ENCODE measurements at regions not wholly inside any gene's neighbourhood (a gene's known extent, or its start where the extent isn't known, plus 50 kb on each side); places are given as distances from the start of the nearest gene placed in this dataset.
"Not testable (repeated sequence)": the region's sequence is repeated elsewhere in the genome, so short reads cannot be mapped to it uniquely, and the experiment has no call there.

GRCh38 chr3:14057701-14058100 is 67.0 kb downstream of the CHCHD4 start:
- peaks cover 3% of the 10 kb centered on the region for H3K4me1 Mint-ChIP-seq
- H3K36me3 Mint-ChIP-seq = no peaks in the 10 kb centered on the region
- peaks cover 4% of the 10 kb centered on the region for H3K9me3 Mint-ChIP-seq
- no peak overlapping the region for H3K4me3 Mint-ChIP-seq
- peaks cover 9% of the 10 kb centered on the region for H3K27me3 Mint-ChIP-seq
- ATAC-seq (ENCODE audit: low read depth) = no peak
- no peak overlapping the region for H3K27ac Mint-ChIP-seq
- no peak for DNase-seq
- POLR2A ChIA-PET = no interaction called here

- H3K36me3 Mint-ChIP-seq = no peaks in the 10 kb centered on the region
- no peaks in the 10 kb centered on the region for H3K9me3 Mint-ChIP-seq
- DNase-seq = no peak
- peaks cover 7% of the 10 kb centered on the region for H3K27me3 Mint-ChIP-seq
- no peak for ATAC-seq (ENCODE audit: low read depth)
- H3K4me1 Mint-ChIP-seq = no peaks in the 10 kb centered on the region
- H3K4me3 Mint-ChIP-seq = no peak overlapping the region
- H3K27ac Mint-ChIP-seq = no peak overlapping the region
- POLR2A ChIA-PET = no interaction called here
Measured at GRCh38 chr3:14047841-14048240, 76.8 kb downstream of the CHCHD4 start.

- DNase-seq (no peak), ATAC-seq (ENCODE audit: low read depth) (no peak)
- Mint-ChIP-seq H3K4me1 (no peaks in the 10 kb centered on the region), H3K27me3 (peaks cover 10% of the 10 kb centered on the region), H3K27ac (no peak overlapping the region), H3K36me3 (no peaks in the 10 kb centered on the region), H3K4me3 (no peak overlapping the region), H3K9me3 (no peaks in the 10 kb centered on the region)
- POLR2A ChIA-PET = no interaction called here
Measured at GRCh38 chr3:14047027-14047426, 77.6 kb downstream of the CHCHD4 start.

- Mint-ChIP-seq H3K9me3 (no peaks in the 10 kb centered on the region), H3K4me1 (no peaks in the 10 kb centered on the region), H3K27me3 (peaks cover 11% of the 10 kb centered on the region), H3K27ac (no peak overlapping the region), H3K4me3 (no peak overlapping the region), H3K36me3 (no peaks in the 10 kb centered on the region)
- ATAC-seq (ENCODE audit: low read depth) (no peak), DNase-seq (no peak)
- POLR2A ChIA-PET = no interaction called here
Measured at GRCh38 chr3:14042680-14043079, 82.0 kb downstream of the CHCHD4 start.

- Mint-ChIP-seq H3K4me1 (no peaks in the 10 kb centered on the region), H3K27me3 (peaks cover 7% of the 10 kb centered on the region), H3K27ac (no peak overlapping the region), H3K4me3 (no peak overlapping the region), H3K9me3 (no peaks in the 10 kb centered on the region), H3K36me3 (no peaks in the 10 kb centered on the region)
- POLR2A ChIA-PET = no interaction called here
- no peak for ATAC-seq (ENCODE audit: low read depth)
- DNase-seq = no peak
Measured at GRCh38 chr3:14039149-14039548, 85.5 kb downstream of the CHCHD4 start.

GRCh38 chr3:14037211-14037610 is 87.5 kb downstream of the CHCHD4 start:
- no peaks in the 10 kb centered on the region for H3K9me3 Mint-ChIP-seq
- DNase-seq = no peak
- no peak overlapping the region for H3K4me3 Mint-ChIP-seq
- H3K27me3 Mint-ChIP-seq = peaks cover 6% of the 10 kb centered on the region
- H3K27ac Mint-ChIP-seq = no peak overlapping the region
- ATAC-seq (ENCODE audit: low read depth) = no peak
- H3K4me1 Mint-ChIP-seq = no peaks in the 10 kb centered on the region
- H3K36me3 Mint-ChIP-seq = no peaks in the 10 kb centered on the region
- POLR2A ChIA-PET = no interaction called here

- POLR2A ChIA-PET = no interaction called here
- no peak for ATAC-seq (ENCODE audit: low read depth)
- no peaks in the 10 kb centered on the region for H3K4me1 Mint-ChIP-seq
- no peak overlapping the region for H3K27ac Mint-ChIP-seq
- peaks cover 3% of the 10 kb centered on the region for H3K9me3 Mint-ChIP-seq
- no peaks in the 10 kb centered on the region for H3K36me3 Mint-ChIP-seq
- H3K27me3 Mint-ChIP-seq = no peaks in the 10 kb centered on the region
- no peak overlapping the region for H3K4me3 Mint-ChIP-seq
- no peak for DNase-seq
Measured at GRCh38 chr3:14033023-14033422, 91.6 kb downstream of the CHCHD4 start.

- H3K4me3 Mint-ChIP-seq = no peak overlapping the region
- no peak for ATAC-seq (ENCODE audit: low read depth)
- no peaks in the 10 kb centered on the region for H3K4me1 Mint-ChIP-seq
- DNase-seq = no peak
- H3K36me3 Mint-ChIP-seq = no peaks in the 10 kb centered on the region
- H3K27me3 Mint-ChIP-seq = no peaks in the 10 kb centered on the region
- POLR2A ChIA-PET = no interaction called here
- H3K27ac Mint-ChIP-seq = no peak overlapping the region
- H3K9me3 Mint-ChIP-seq = peaks cover 3% of the 10 kb centered on the region
Measured at GRCh38 chr3:14031271-14031670, 93.4 kb downstream of the CHCHD4 start.

GRCh38 chr3:14029390-14029995 is 95.2 kb downstream of the CHCHD4 start:
- DNase-seq; H3K27me3 Mint-ChIP-seq; H3K27ac Mint-ChIP-seq; H3K4me1 Mint-ChIP-seq; POLR2A ChIA-PET; H3K36me3 Mint-ChIP-seq; H3K4me3 Mint-ChIP-seq; H3K9me3 Mint-ChIP-seq; ATAC-seq (ENCODE audit: low read depth): not testable (repeated sequence)

- H3K9me3 Mint-ChIP-seq = peaks cover 14% of the 10 kb centered on the region
- H3K27ac Mint-ChIP-seq; POLR2A ChIA-PET; ATAC-seq (ENCODE audit: low read depth); H3K27me3 Mint-ChIP-seq; H3K4me3 Mint-ChIP-seq; H3K36me3 Mint-ChIP-seq; DNase-seq; H3K4me1 Mint-ChIP-seq: not testable (repeated sequence)
Measured at GRCh38 chr3:14028122-14028521, 96.5 kb downstream of the CHCHD4 start.

GRCh38 chr3:14019459-14019858 is 105.2 kb downstream of the CHCHD4 start:
- no peaks in the 10 kb centered on the region for H3K4me1 Mint-ChIP-seq
- H3K4me3 Mint-ChIP-seq = no peak overlapping the region
- no peak overlapping the region for H3K27ac Mint-ChIP-seq
- H3K27me3 Mint-ChIP-seq = peaks cover 22% of the 10 kb centered on the region
- POLR2A ChIA-PET = no interaction called here
- peaks cover 24% of the 10 kb centered on the region for H3K9me3 Mint-ChIP-seq
- no peaks in the 10 kb centered on the region for H3K36me3 Mint-ChIP-seq
- ATAC-seq (ENCODE audit: low read depth) = no peak
- DNase-seq = no peak

- Mint-ChIP-seq H3K9me3 (peaks cover 4% of the 10 kb centered on the region), H3K36me3 (no peaks in the 10 kb centered on the region), H3K4me3 (no peak overlapping the region), H3K4me1 (no peaks in the 10 kb centered on the region), H3K27ac (no peak overlapping the region), H3K27me3 (peaks cover 17% of the 10 kb centered on the region)
- ATAC-seq (ENCODE audit: low read depth) (no peak), DNase-seq (no peak)
- POLR2A ChIA-PET = no interaction called here
Measured at GRCh38 chr3:14016900-14017475, 107.7 kb downstream of the CHCHD4 start.

GRCh38 chr3:14007006-14007405 is 117.7 kb downstream of the CHCHD4 start:
- Mint-ChIP-seq H3K4me3 (no peak overlapping the region), H3K4me1 (no peaks in the 10 kb centered on the region), H3K27me3 (peaks cover 8% of the 10 kb centered on the region), H3K36me3 (no peaks in the 10 kb centered on the region), H3K9me3 (peaks cover 2% of the 10 kb centered on the region), H3K27ac (no peak overlapping the region)
- no peak for DNase-seq
- ATAC-seq (ENCODE audit: low read depth) = no peak
- POLR2A ChIA-PET = interaction anchor here (0.6 kb wide), 1 partner anchor 1161 kb away, joined by 5 read pairs; no protein-coding TSS in a partner anchor

- H3K4me1 Mint-ChIP-seq = no peaks in the 10 kb centered on the region
- H3K9me3 Mint-ChIP-seq = no peaks in the 10 kb centered on the region
- no peak overlapping the region for H3K4me3 Mint-ChIP-seq
- no peak for ATAC-seq (ENCODE audit: low read depth)
- H3K36me3 Mint-ChIP-seq = no peaks in the 10 kb centered on the region
- peaks cover 6% of the 10 kb centered on the region for H3K27me3 Mint-ChIP-seq
- H3K27ac Mint-ChIP-seq = no peak overlapping the region
- no peak for DNase-seq
- POLR2A ChIA-PET = no interaction called here
Measured at GRCh38 chr3:14001136-14001535, 121.3 kb upstream of the WNT7A start.

- POLR2A ChIA-PET = no interaction called here
- no peak for ATAC-seq (ENCODE audit: low read depth)
Measured at GRCh38 chr3:14000556-14000955, 120.7 kb upstream of the WNT7A start.

More at GRCh38 chr3:14000556-14000955, 120.7 kb upstream of the WNT7A start:
- no peak overlapping the region for H3K4me3 Mint-ChIP-seq
- no peak for DNase-seq
- peaks cover 5% of the 10 kb centered on the region for H3K9me3 Mint-ChIP-seq
- H3K4me1 Mint-ChIP-seq = no peaks in the 10 kb centered on the region
- H3K36me3 Mint-ChIP-seq = peaks cover 1% of the 10 kb centered on the region
- H3K27ac Mint-ChIP-seq = no peak overlapping the region
- H3K27me3 Mint-ChIP-seq = peaks cover 3% of the 10 kb centered on the region
